Motor neuron (in vitro differentiated cells): ENCODE measurements at regions not wholly inside any gene's neighbourhood (a gene's known extent, or its start where the extent isn't known, plus 50 kb on each side); places are given as distances from the start of the nearest gene placed in this dataset.

ENCODE experiments used
- ATAC-seq, 8 experiments: fragments of 200-7000 bp; cut with Tn5 transposase; replicated peaks in 6 of 8; 2 replicates each; pipeline ENCODE4 v1.8.0; 2021; ENCODE audit warnings: mild to moderate bottlenecking in 8 of 8, moderate library complexity in 8 of 8
- H3K27ac ChIP-seq, 2 donors: fragments of 250-450 bp; sonication (Bioruptor Pico); 2 replicates each; pipeline ENCODE4 v1.9.0; 2021; ENCODE audit warnings: antibody characterized with exemption in 2 of 2, mild to moderate bottlenecking in 2 of 2, moderate library complexity in 1 of 2
- H3K4me1 ChIP-seq, 2 donors: fragments of 250-450 bp; sonication (Bioruptor Pico); replicated peaks in 1 of 2; 2 replicates each; pipeline ENCODE4 v1.6.1; 2021; ENCODE audit warnings: antibody characterized with exemption in 2 of 2, mild to moderate bottlenecking in 2 of 2, moderate library complexity in 1 of 2
- H3K4me3 ChIP-seq, 5 donors: fragments of 250-450 bp; sonication (Bioruptor Pico); 2 replicates each; pipeline ENCODE4 v1.9.0; 2021; ENCODE audit warnings: antibody characterized with exemption in 5 of 5, mild to moderate bottlenecking in 5 of 5, moderate library complexity in 4 of 5
- WGBS, 10 experiments: fragments of 450-650 bp; shearing (Covaris generic); methylation state at CpG; one replicate each; pipeline ENCODE4 v1.0.0; 2022; 5-methylcytosine and 5-hydroxymethylcytosine counted together
- in situ Hi-C, 9 experiments: fragments of 400-800 bp; cut with MboI; loops; one replicate each; pipeline ENCODE4 v1.15.0; 2021; ENCODE audit warnings: low sequenced_read_pairs in 9 of 9, low pct_unique_long_range_greater_than_20kb in 2 of 9; ENCODE audit not compliant: unreplicated experiment in 9 of 9

GRCh38 chr13:43988302-43988701 is 108.6 kb downstream of the LACC1 start:
- in situ Hi-C loops: no loop called here
- Histone ChIP-seq H3K27ac (no peak overlapping the region), H3K4me3 (no peak overlapping the region), H3K4me1 (peaks cover 47 to 63% of the 10 kb centered on the region in 2 donors)
- 0 to 100% (median 60%) methylated on average over 1 of the region's 1 CpG; no CpG with 5 or more reads in 1 of the 10 experiments for WGBS, 10 experiments
- no peak for ATAC-seq

GRCh38 chr13:43990021-43990420 is 110.3 kb downstream of the LACC1 start:
- WGBS, 10 experiments: 71 to 100% (median 88%) methylated on average over 1 to 5 of the region's 5 CpGs
- in situ Hi-C loops: no loop called here
- ATAC-seq: no peak
- H3K27ac ChIP-seq: no peak overlapping the region
- no peak overlapping the region for H3K4me3 ChIP-seq
- H3K4me1 ChIP-seq: peaks cover 37 to 46% of the 10 kb centered on the region in 2 donors

- ATAC-seq: no peak
- in situ Hi-C loops: no loop called here
- no peak overlapping the region for H3K27ac ChIP-seq
- 31 to 86% (median 72%) methylated on average over 1 to 3 of the region's 3 CpGs for WGBS, 10 experiments
- H3K4me3 ChIP-seq: no peak overlapping the region
- H3K4me1 ChIP-seq: peaks cover 30 to 37% of the 10 kb centered on the region in 2 donors
Observed at GRCh38 chr13:43990829-43991228, 111.1 kb downstream of the LACC1 start.

GRCh38 chr13:43991773-43992201 is 112.1 kb downstream of the LACC1 start:
- peak in 3 of 8 experiments; percentile 24 to 53 (median 48) for ATAC-seq
- in situ Hi-C loops: no loop called here
- whole genome bisulfite sequencing, 10 experiments: 0 to 100% (median 79%) methylated on average over 1 to 4 of the region's 4 CpGs; no CpG with 5 or more reads in 3 of the 10 experiments
- Histone ChIP-seq H3K27ac (no peak overlapping the region), H3K4me3 (no peak overlapping the region), H3K4me1 (peaks cover 21 to 31% of the 10 kb centered on the region in 2 donors)

- Histone ChIP-seq H3K27ac (no peak overlapping the region), H3K4me3 (no peak overlapping the region), H3K4me1 (peaks cover 16 to 31% of the 10 kb centered on the region in 2 donors)
- 0 to 83% (median 63%) methylated on average over 1 of the region's 1 CpG; no CpG with 5 or more reads in 4 of the 10 experiments for WGBS, 10 experiments
- in situ Hi-C loops: no loop called here
- ATAC-seq: no peak
Observed at GRCh38 chr13:43992211-43992610, 112.5 kb downstream of the LACC1 start.

- ATAC-seq: no peak
- Histone ChIP-seq H3K4me3 (no peak overlapping the region), H3K4me1 (peaks cover 16 to 40% of the 10 kb centered on the region in 2 donors), H3K27ac (no peak overlapping the region)
- in situ Hi-C loops: no loop called here
- 62 to 100% (median 89%) methylated on average over 3 to 7 of the region's 7 CpGs; no CpG with 5 or more reads in 1 of the 10 experiments for WGBS, 10 experiments
Observed at GRCh38 chr13:43994999-43995859, 115.5 kb downstream of the LACC1 start.

GRCh38 chr13:43996221-43996620 is 116.5 kb downstream of the LACC1 start:
- H3K4me3 ChIP-seq: no peak overlapping the region
- WGBS, 10 experiments: 0 to 100% (median 80%) methylated on average over 1 of the region's 1 CpG; no CpG with 5 or more reads in 1 of the 10 experiments
- no peak overlapping the region for H3K27ac ChIP-seq
- no peak for ATAC-seq
- peaks cover 8 to 31% of the 10 kb centered on the region in 2 donors for H3K4me1 ChIP-seq
- in situ Hi-C loops: no loop called here

GRCh38 chr13:44003481-44003880 is 123.8 kb downstream of the LACC1 start:
- in situ Hi-C loops: no loop called here
- 14 to 85% (median 74%) methylated on average over 1 to 2 of the region's 2 CpGs; no CpG with 5 or more reads in 4 of the 10 experiments for WGBS, 10 experiments
- no peaks in the 10 kb centered on the region for H3K4me1 ChIP-seq
- peak in 2 of 8 experiments; percentile 29 to 31 for ATAC-seq
- H3K27ac ChIP-seq: no peak overlapping the region
- H3K4me3 ChIP-seq: no peak overlapping the region

GRCh38 chr13:44004878-44005277 is 125.2 kb downstream of the LACC1 start:
- Histone ChIP-seq H3K4me3 (no peak overlapping the region), H3K4me1 (no peaks in the 10 kb centered on the region), H3K27ac (no peak overlapping the region)
- 40 to 100% (median 81%) methylated on average over 1 to 2 of the region's 3 CpGs; no CpG with 5 or more reads in 4 of the 10 experiments for WGBS, 10 experiments
- peak; percentile 75 to 96 (median 89) for ATAC-seq
- in situ Hi-C loops: no loop called here

- Histone ChIP-seq H3K4me3 (no peak overlapping the region), H3K4me1 (no peaks in the 10 kb centered on the region), H3K27ac (no peak overlapping the region)
- in situ Hi-C loops: no loop called here
- no peak for ATAC-seq
- WGBS, 10 experiments: 43 to 100% (median 100%) methylated on average over 1 of the region's 1 CpG; no CpG with 5 or more reads in 4 of the 10 experiments
Observed at GRCh38 chr13:44007451-44007850, 127.7 kb downstream of the LACC1 start.

GRCh38 chr13:44011036-44011435 is 131.3 kb downstream of the LACC1 start:
- 83 to 100% (median 95%) methylated on average over 2 of the region's 2 CpGs; no CpG with 5 or more reads in 4 of the 10 experiments for WGBS, 10 experiments
- peak in 1 of 8 experiments; percentile 55 for ATAC-seq

GRCh38 chr13:44012910-44013757 is 133.4 kb downstream of the LACC1 start:
- in situ Hi-C loops: no loop called here
- peaks cover 12 to 16% of the 10 kb centered on the region in 2 donors for H3K4me1 ChIP-seq
- H3K27ac ChIP-seq: peak overlapping the region in 1 of 2 donors; percentile 52
- ATAC-seq: peak in 2 of 8 experiments; percentile 19 to 37
- WGBS, 10 experiments: 57 to 93% (median 83%) methylated on average over 2 to 7 of the region's 8 CpGs; no CpG with 5 or more reads in 2 of the 10 experiments
- H3K4me3 ChIP-seq: no peak overlapping the region

More at GRCh38 chr13:44011036-44011435, 131.3 kb downstream of the LACC1 start:
- in situ Hi-C loops: no loop called here
- Histone ChIP-seq H3K27ac (no peak overlapping the region), H3K4me3 (no peak overlapping the region), H3K4me1 (peaks cover 12 to 16% of the 10 kb centered on the region in 2 donors)
